HepG2 (cell line): ENCODE measurements at regions not wholly inside any gene's neighbourhood (a gene's known extent, or its start where the extent isn't known, plus 50 kb on each side); places are given as distances from the start of the nearest gene placed in this dataset.

Experiments
- ATAC-seq: fragments of 200-7000 bp; cut with Tn5 transposase; 3 replicates; pipeline ENCODE4 v1.9.1; 2020; ENCODE audit warnings: mild to moderate bottlenecking, moderate library complexity
- BruUV-seq: library from RNA; stranded (reverse); fragments of 400-500 nt; replicated peaks from 2 replicates; lab custom pipeline; 2021; lab: Mats Ljungman, UMichigan
- CTCF ChIA-PET: fragments of 300-600 bp; formaldehyde crosslinking; extraction: SDS; loops from one replicate; lab custom pipeline; 2021; ENCODE audit warnings: low total read pairs, inconsistent platforms, low intra/inter-chr PET ratio; lab: Yijun Ruan, JAX
- POLR2A ChIA-PET: fragments of 350-600 bp; sonication (Branson Sonifier 250); formaldehyde crosslinking; loops from one replicate; lab custom pipeline; 2020; ENCODE audit warnings: antibody characterized with exemption, inconsistent platforms; lab: Yijun Ruan, JAX
- DNase-seq: peaks from one replicate; pipeline ENCODE4 v3.0.0-alpha.2; 2015; ENCODE audit warnings: low spot score
- FAIRE-seq: peaks from 3 replicates; lab custom pipeline; 2011; peaks lifted over from hg19 to GRCh38; lab: Jason Lieb, UNC
- H2AFZ ChIP-seq: one replicate; pipeline ENCODE4 v1.6.1; 2011; ENCODE audit warnings: low read length, inconsistent platforms
- H3K27ac ChIP-seq: fragments of 300-600 bp; 3 replicates; pipeline ENCODE4 v1.8.0; 2011; ENCODE audit warnings: mixed run types, mild to moderate bottlenecking, mixed read lengths, low read length, inconsistent platforms; ENCODE audit not compliant: insufficient read depth; ENCODE audit errors: extremely low read length
- H3K27me3 ChIP-seq, 2 experiments: fragments of 200-600 bp in 1 of 2; 2 replicates in 1 of 2; 3 replicates in 1 of 2; pipeline versions ENCODE4 v1.6.0 to v1.8.0; 2011; ENCODE audit warnings: low read length in 2 of 2, mild to moderate bottlenecking in 2 of 2, moderate library complexity in 2 of 2, inconsistent platforms in 1 of 2; ENCODE audit not compliant: insufficient read depth in 2 of 2, control insufficient read depth in 1 of 2
- H3K36me3 ChIP-seq, 2 experiments: fragments of 200-600 bp in 1 of 2; replicated peaks in 1 of 2; 2 replicates in 1 of 2; 3 replicates in 1 of 2; pipeline versions ENCODE4 v1.5.1 to v1.8.0; 2011; ENCODE audit warnings: low read length in 2 of 2, inconsistent platforms in 1 of 2; ENCODE audit not compliant: insufficient read depth in 2 of 2, control insufficient read depth in 1 of 2
- H3K4me1 ChIP-seq: 2 replicates; pipeline ENCODE4 v1.5.1; 2012; ENCODE audit warnings: low read length, inconsistent platforms; ENCODE audit not compliant: insufficient read depth
- H3K4me2 ChIP-seq: 2 replicates; pipeline ENCODE4 v1.6.0; 2011; ENCODE audit warnings: low read depth, low read length, inconsistent platforms
- H3K4me3 ChIP-seq, 3 experiments: fragments of 200-600 bp in 1 of 3; sonication (generic), shearing (Covaris generic) in 1 of 3; replicated peaks in 1 of 3; 2 replicates each; pipeline ENCODE4 v1.5.1; 2011 to 2016; ENCODE audit warnings: low read length in 3 of 3, inconsistent platforms in 2 of 3, low read depth in 2 of 3, mild to moderate bottlenecking in 2 of 3, control low read depth in 1 of 3, mixed read lengths in 1 of 3; ENCODE audit not compliant: insufficient read depth in 1 of 3
- H3K79me2 ChIP-seq: one replicate; pipeline ENCODE4 v1.6.1; 2011; ENCODE audit warnings: low read length, inconsistent platforms; ENCODE audit not compliant: insufficient read depth
- H3K9ac ChIP-seq: 2 replicates; pipeline ENCODE4 v1.6.0; 2011; ENCODE audit warnings: mild to moderate bottlenecking, low read depth, low read length, inconsistent platforms; ENCODE audit not compliant: insufficient read depth
- H3K9me3 ChIP-seq: 2 replicates; pipeline ENCODE4 v1.5.1; 2012; ENCODE audit warnings: mild to moderate bottlenecking, low read length
- H4K20me1 ChIP-seq: 2 replicates; pipeline ENCODE4 v1.6.0; 2011; ENCODE audit warnings: inconsistent platforms, mild to moderate bottlenecking, low read length, moderate library complexity; ENCODE audit not compliant: insufficient read depth
- ATF7 ChIP-seq, 2 experiments: fragments of 450-650 bp in 1 of 2; sonication (generic) in 1 of 2; formaldehyde crosslinking in 1 of 2; IDR thresholded peaks; 2 replicates each; pipeline versions ENCODE4 v1.4.0 to v1.6.1; 2016 to 2020; ENCODE audit warnings: antibody characterized with exemption in 1 of 2, mild to moderate bottlenecking in 1 of 2, missing genetic modification reagents in 1 of 2
- DR1 ChIP-seq: sonication (generic); formaldehyde crosslinking; IDR thresholded peaks from 2 replicates; pipeline ENCODE4 v1.8.0; 2021; ENCODE audit warnings: mild to moderate bottlenecking, missing genetic modification reagents, inconsistent platforms
- FOSL2 ChIP-seq: sonication (generic); formaldehyde crosslinking; IDR thresholded peaks from 2 replicates; pipeline ENCODE4 v1.4.0; 2020; ENCODE audit warnings: missing genetic modification reagents
- FOXK2 ChIP-seq: fragments of 450-650 bp; IDR thresholded peaks from 2 replicates; pipeline ENCODE4 v1.6.1; 2016
- FOXP1 ChIP-seq, 2 experiments: fragments of 450-650 bp in 1 of 2; IDR thresholded peaks; 2 replicates each; pipeline ENCODE4 v1.6.1; 2017 to 2018; ENCODE audit warnings: antibody characterized with exemption in 1 of 2
- GABPB1 ChIP-seq: IDR thresholded peaks from 2 replicates; pipeline ENCODE4 v1.6.1; 2016; ENCODE audit warnings: mild to moderate bottlenecking, missing genetic modification reagents, moderate library complexity, missing compliant biosample characterization
- MED1 ChIP-seq: sonication (generic); formaldehyde crosslinking; IDR thresholded peaks from 2 replicates; pipeline ENCODE4 v1.4.0; 2020; ENCODE audit warnings: missing genetic modification reagents
- NCOA1 ChIP-seq: sonication (generic); formaldehyde crosslinking; IDR thresholded peaks from 2 replicates; pipeline ENCODE4 v1.9.0; 2021; ENCODE audit warnings: missing genetic modification reagents
- PRDM4 ChIP-seq: sonication (generic); formaldehyde crosslinking; IDR thresholded peaks from 2 replicates; pipeline ENCODE4 v1.9.0; 2021; ENCODE audit warnings: missing genetic modification reagents, borderline replicate concordance
- RFX1 ChIP-seq: fragments of 450-650 bp; IDR thresholded peaks from 2 replicates; pipeline ENCODE4 v1.6.1; 2017
- SOX5 ChIP-seq: IDR thresholded peaks from 2 replicates; pipeline ENCODE4 v1.6.1; 2016; ENCODE audit warnings: borderline replicate concordance
- ZNF558 ChIP-seq: sonication (generic); formaldehyde crosslinking; IDR thresholded peaks from 2 replicates; pipeline ENCODE4 v1.9.0; 2022; ENCODE audit warnings: mild to moderate bottlenecking, missing genetic modification reagents, borderline replicate concordance
- ZNF615 ChIP-seq: sonication (generic); formaldehyde crosslinking; IDR thresholded peaks from 2 replicates; pipeline ENCODE4 v1.5.0; 2020; ENCODE audit warnings: mild to moderate bottlenecking, missing genetic modification reagents, borderline replicate concordance
- ZNF639 ChIP-seq: conservative IDR thresholded peaks from 2 replicates; pipeline ENCODE4 v1.6.1; 2018; ENCODE audit warnings: missing genetic modification reagents
- in situ Hi-C: cut with HindIII; loops from 2 replicates; pipeline ENCODE4 v1.10.0; 2017; ENCODE audit warnings: low pct_unique_long_range_greater_than_20kb; ENCODE audit not compliant: extremely low pct_ligation_motif_present
- intact Hi-C: fragments of 100-400 bp; cut with micrococcal nuclease; formaldehyde crosslinking; loops from one replicate; pipeline ENCODE4 v1.10.0; 2022; ENCODE audit not compliant: unreplicated experiment
- TF ChIP-seq, protein P1 (sequence below): sonication (generic); formaldehyde crosslinking; IDR thresholded peaks from 2 replicates; pipeline ENCODE4 v1.4.0; 2020; ENCODE audit warnings: missing genetic modification reagents

DNA sequence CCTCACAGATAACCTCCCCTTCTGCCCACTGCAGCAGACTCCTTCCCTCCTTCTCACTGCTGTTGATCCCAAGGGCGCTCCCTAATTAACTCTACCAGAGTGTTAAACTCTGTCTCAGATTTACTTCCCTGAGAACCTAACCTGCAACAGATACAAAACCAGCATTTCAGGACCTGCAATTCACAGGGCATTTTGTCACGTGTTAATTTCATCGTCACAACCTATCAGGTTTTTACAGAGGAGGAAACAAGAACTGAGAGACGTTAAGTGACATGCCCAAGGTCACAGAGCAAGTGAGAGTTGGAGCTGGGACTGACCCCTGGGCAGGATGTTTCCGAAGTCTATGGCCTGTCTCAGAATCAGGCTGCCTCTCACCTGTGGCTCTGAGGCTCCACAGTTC lies 223.9 kb downstream of the UACA start (continued):
- no peak for TF ChIP-seq NCOA1 (CRISPR knock-in tag)
- TF ChIP-seq MED1 (CRISPR knock-in tag): no peak
- no peak for TF ChIP-seq RFX1
- TF ChIP-seq, protein P1, sequence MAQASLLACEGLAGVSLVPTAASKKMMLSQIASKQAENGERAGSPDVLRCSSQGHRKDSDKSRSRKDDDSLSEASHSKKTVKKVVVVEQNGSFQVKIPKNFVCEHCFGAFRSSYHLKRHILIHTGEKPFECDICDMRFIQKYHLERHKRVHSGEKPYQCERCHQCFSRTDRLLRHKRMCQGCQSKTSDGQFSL (CRISPR knock-in tag): no peak
- no peak for TF ChIP-seq ZNF639 (CRISPR knock-in tag)
- no peak for TF ChIP-seq ZNF615
- TF ChIP-seq, all 625 proteins: peak for 0

GRCh38 chr15:70538278-70538677 lies 225.1 kb downstream of the UACA start:
- Histone ChIP-seq H3K9me3 (no peaks in the 10 kb centered on the region), H3K4me1 (peaks cover 13% of the 10 kb centered on the region), H3K27me3 (peaks cover 0 to 8% of the 10 kb centered on the region in 2 experiments; a peak in 1 of 5 replicates), H4K20me1 (no peaks in the 10 kb centered on the region), H3K36me3 (no peaks in the 10 kb centered on the region), H3K4me3 (no peak overlapping the region), H3K27ac (no peak overlapping the region), H3K4me2 (no peak overlapping the region), H3K79me2 (no peaks in the 10 kb centered on the region), H2AFZ (no peak overlapping the region), H3K9ac (no peak overlapping the region)
- peak; percentile 18 for DNase-seq
- ATAC-seq: peak; percentile 74
- TF ChIP-seq DR1 (CRISPR knock-in tag): no peak
- no peak for TF ChIP-seq PRDM4 (CRISPR knock-in tag)
- TF ChIP-seq ZNF558 (CRISPR knock-in tag): no peak
- no peak for TF ChIP-seq GABPB1 (CRISPR knock-in tag)
- peak; percentile 47; the same call in 1 of the 2 replicates for TF ChIP-seq FOSL2
- TF ChIP-seq ATF7 (IDR thresholded peaks at IDR 0.05): no peak
- no peak for TF ChIP-seq ATF7 (CRISPR knock-in tag; IDR thresholded peaks at IDR 0.05)
- TF ChIP-seq SOX5 (CRISPR knock-in tag): peak; percentile 47; the same call in 1 of the 2 replicates
- no peak for TF ChIP-seq FOXK2
- no peak for TF ChIP-seq FOXP1 (IDR thresholded peaks at IDR 0.05)
- TF ChIP-seq FOXP1 (CRISPR knock-in tag; IDR thresholded peaks at IDR 0.05): 0 out of 2 replicates have a peak, but pooled peaks have one; percentile 13
- in situ Hi-C loops (no loop called here), intact Hi-C loops (no loop called here)
- no TSS peak for BruUV-seq
- ChIA-PET CTCF (no interaction called here), POLR2A (no interaction called here)
- no peak for FAIRE-seq
